ENCODE measurements at regions not wholly inside any gene's neighbourhood (a gene's known extent, or its start where the extent isn't known, plus 50 kb on each side); places are given as distances from the start of the nearest gene placed in this dataset.

GRCh38 chr13:32956595-32956933 lies 59.7 kb upstream of the KL start:
- no peaks in the 10 kb centered on the region for H3K27me3 ChIP-seq (ENCODE audit: control insufficient read depth, insufficient read depth, low read length)
- ChIA-PET CTCF (no interaction called here), POLR2A (no interaction called here)
- DNase-seq (ENCODE audit: low read depth, low spot score): no peak
- intact Hi-C loops (cut with micrococcal nuclease; ENCODE audit: unreplicated experiment) (no loop called here), in situ Hi-C loops (cut with HindIII; ENCODE audit: low pct_unique_long_range_greater_than_20kb, low sequenced_read_pairs) (no loop called here)
- no peak for TF ChIP-seq TCF7L2 (IDR thresholded peaks at IDR 0.05; ENCODE audit: low read depth, low read length)
- no peak for TF ChIP-seq SIN3A (IDR thresholded peaks at IDR 0.05; ENCODE audit: borderline replicate concordance, insufficient read depth, low read depth, low read length)
- no peak for TF ChIP-seq CTCF (IDR thresholded peaks at IDR 0.05)
- no peak for TF ChIP-seq REST (IDR thresholded peaks at IDR 0.05; ENCODE audit: insufficient read depth in 1 of 2, low read depth in 2 of 2, low read length in 1 of 2)
- TF ChIP-seq POLR2AphosphoS5 (IDR thresholded peaks at IDR 0.05; ENCODE audit: low read depth, low read length): no peak
- no peak overlapping the region for H3K27ac ChIP-seq (ENCODE audit: low read length)
- no peaks in the 10 kb centered on the region for H3K9me3 ChIP-seq (ENCODE audit: control insufficient read depth, insufficient read depth, low read depth, low read length)
- no peak for ATAC-seq
- no peaks in the 10 kb centered on the region for H3K36me3 ChIP-seq (ENCODE audit: control insufficient read depth, insufficient read depth, low read length)
- no peaks in the 10 kb centered on the region for H3K4me1 ChIP-seq (ENCODE audit: control insufficient read depth, insufficient read depth, low read length)
- no TSS peak for BruUV-seq (replicated peaks)
- H3K4me3 ChIP-seq (ENCODE audit: low read depth in 2 of 2, low read length in 2 of 2): no peak overlapping the region

- Histone ChIP-seq H3K9me3 (ENCODE audit: control insufficient read depth, insufficient read depth, low read depth, low read length) (no peaks in the 10 kb centered on the region), H3K36me3 (ENCODE audit: control insufficient read depth, insufficient read depth, low read length) (no peaks in the 10 kb centered on the region), H3K4me3 (ENCODE audit: low read depth in 2 of 2, low read length in 2 of 2) (no peak overlapping the region), H3K27me3 (ENCODE audit: control insufficient read depth, insufficient read depth, low read length) (no peaks in the 10 kb centered on the region), H3K4me1 (ENCODE audit: control insufficient read depth, insufficient read depth, low read length) (no peaks in the 10 kb centered on the region), H3K27ac (ENCODE audit: low read length) (no peak overlapping the region)
- intact Hi-C loops (cut with micrococcal nuclease; ENCODE audit: unreplicated experiment): no loop called here
- DNase-seq (ENCODE audit: low read depth, low spot score): no peak
- ChIA-PET CTCF (no interaction called here), POLR2A (no interaction called here)
- in situ Hi-C loops (cut with HindIII; ENCODE audit: low pct_unique_long_range_greater_than_20kb, low sequenced_read_pairs): no loop called here
- BruUV-seq (replicated peaks): no TSS peak
- TF ChIP-seq TCF7L2 (IDR thresholded peaks at IDR 0.05; ENCODE audit: low read depth, low read length): no peak
- TF ChIP-seq POLR2AphosphoS5 (IDR thresholded peaks at IDR 0.05; ENCODE audit: low read depth, low read length): no peak
- no peak for TF ChIP-seq SIN3A (IDR thresholded peaks at IDR 0.05; ENCODE audit: borderline replicate concordance, insufficient read depth, low read depth, low read length)
- no peak for TF ChIP-seq CTCF (IDR thresholded peaks at IDR 0.05)
- no peak for TF ChIP-seq REST (IDR thresholded peaks at IDR 0.05; ENCODE audit: insufficient read depth in 1 of 2, low read depth in 2 of 2, low read length in 1 of 2)
- no peak for ATAC-seq
Observed at GRCh38 chr13:32960626-32961025, 55.6 kb upstream of the KL start.

All from Panc1 (cell line).